Testis (tissue), 2 donors: ENCODE measurements at regions not wholly inside any gene's neighbourhood (a gene's known extent, or its start where the extent isn't known, plus 50 kb on each side); places are given as distances from the start of the nearest gene placed in this dataset.

Experiments used
- CTCF ChIP-seq, 3 experiments: fragments of 450-650 bp in 2 of 3; fragments of 200-600 bp in 1 of 3; sonication (generic) in 1 of 3; IDR thresholded peaks; one replicate each; pipeline ENCODE4 v1.5.1; 2016 to 2019; ENCODE audit warnings: antibody characterized with exemption in 3 of 3, mild to moderate bottlenecking in 2 of 3, moderate library complexity in 1 of 3
- POLR2A ChIP-seq: fragments of 450-650 bp; IDR thresholded peaks from one replicate; pipeline ENCODE4 v1.6.1; 2017; ENCODE audit warnings: antibody characterized with exemption, mild to moderate bottlenecking, moderate library complexity

- TF ChIP-seq POLR2A (no peak), CTCF (IDR thresholded peaks at IDR 0.05) (no peak)
Observed at GRCh38 chr4:17283251-17283650, 228.6 kb downstream of the QDPR start.
